Subcutaneous abdominal adipose tissue (tissue), 5 donors: ENCODE measurements at regions not wholly inside any gene's neighbourhood (a gene's known extent, or its start where the extent isn't known, plus 50 kb on each side); places are given as distances from the start of the nearest gene placed in this dataset.

ENCODE experiments used
- H3K27ac ChIP-seq: one replicate; pipeline ENCODE4 v1.7.0; 2013; ENCODE audit warnings: low read depth, mild to moderate bottlenecking, inconsistent platforms, low read length, moderate library complexity
- H3K27me3 ChIP-seq, 5 donors: one replicate each; pipeline ENCODE4 v1.7.0; 2013; ENCODE audit warnings: low read length in 5 of 5, inconsistent platforms in 1 of 5; ENCODE audit not compliant: control insufficient read depth in 5 of 5, insufficient read depth in 4 of 5
- H3K36me3 ChIP-seq, 5 donors: one replicate each; pipeline ENCODE4 v1.7.0; 2013; ENCODE audit warnings: low read length in 5 of 5; ENCODE audit not compliant: control insufficient read depth in 5 of 5, insufficient read depth in 5 of 5
- H3K4me1 ChIP-seq, 5 donors: one replicate each; pipeline ENCODE4 v1.7.0; 2013; ENCODE audit warnings: low read length in 5 of 5, mild to moderate bottlenecking in 3 of 5, moderate library complexity in 1 of 5; ENCODE audit not compliant: control insufficient read depth in 5 of 5, insufficient read depth in 5 of 5
- H3K4me3 ChIP-seq, 5 donors: one replicate each; pipeline ENCODE4 v1.7.0; 2013; ENCODE audit warnings: low read length in 5 of 5, low read depth in 1 of 5
- H3K9ac ChIP-seq, 5 donors: one replicate each; pipeline ENCODE4 v1.7.0; 2013; ENCODE audit warnings: low read length in 5 of 5, mild to moderate bottlenecking in 4 of 5, moderate library complexity in 3 of 5
- H3K9me3 ChIP-seq, 5 donors: one replicate each; pipeline ENCODE4 v1.7.0; 2013; ENCODE audit warnings: low read length in 5 of 5; ENCODE audit not compliant: control insufficient read depth in 5 of 5
- donor health status: healthy.
- donor health status: healthy.
- donor health status: healthy.
- donor health status: healthy.
- donor health status: healthy.

- Histone ChIP-seq H3K4me3 (no peak overlapping the region), H3K27me3 (peaks cover 11 to 34% (median 20%) of the 10 kb centered on the region in 5 donors), H3K27ac (no peak overlapping the region), H3K9ac (no peak overlapping the region), H3K36me3 (no peaks in the 10 kb centered on the region), H3K4me1 (peaks cover 0 to 9% (median 5%) of the 10 kb centered on the region in 5 donors), H3K9me3 (no peaks in the 10 kb centered on the region)
Observed at GRCh38 chr16:73546341-73546845, 498.5 kb upstream of the ZFHX3 start.

- H3K4me1 ChIP-seq = peaks cover 0 to 9% (median 5%) of the 10 kb centered on the region in 5 donors
- peaks cover 11 to 34% (median 20%) of the 10 kb centered on the region in 5 donors for H3K27me3 ChIP-seq
- no peaks in the 10 kb centered on the region for H3K36me3 ChIP-seq
- H3K4me3 ChIP-seq = no peak overlapping the region
- H3K27ac ChIP-seq = no peak overlapping the region
- no peaks in the 10 kb centered on the region for H3K9me3 ChIP-seq
- no peak overlapping the region for H3K9ac ChIP-seq
Observed at GRCh38 chr16:73545755-73546154, 497.8 kb upstream of the ZFHX3 start.

- Histone ChIP-seq H3K27me3 (peaks cover 11 to 33% (median 20%) of the 10 kb centered on the region in 5 donors), H3K4me1 (peaks cover 0 to 9% (median 5%) of the 10 kb centered on the region in 5 donors), H3K9ac (no peak overlapping the region), H3K27ac (no peak overlapping the region), H3K9me3 (no peaks in the 10 kb centered on the region), H3K4me3 (no peak overlapping the region), H3K36me3 (no peaks in the 10 kb centered on the region)
Observed at GRCh38 chr16:73545290-73545689, 497.4 kb upstream of the ZFHX3 start.

- H3K27ac ChIP-seq = no peak overlapping the region
- H3K27me3 ChIP-seq = peaks cover 11 to 28% (median 17%) of the 10 kb centered on the region in 5 donors
Observed at GRCh38 chr16:73544826-73545225, 496.9 kb upstream of the ZFHX3 start.

GRCh38 chr16:73543970-73544599 lies 496.2 kb upstream of the ZFHX3 start:
- Histone ChIP-seq H3K27ac (no peak overlapping the region), H3K9me3 (no peaks in the 10 kb centered on the region), H3K4me1 (peaks cover 0 to 9% (median 5%) of the 10 kb centered on the region in 5 donors), H3K9ac (no peak overlapping the region), H3K4me3 (no peak overlapping the region), H3K36me3 (no peaks in the 10 kb centered on the region), H3K27me3 (peaks cover 11 to 28% (median 17%) of the 10 kb centered on the region in 5 donors)

More at GRCh38 chr16:73544826-73545225, 496.9 kb upstream of the ZFHX3 start:
- no peaks in the 10 kb centered on the region for H3K9me3 ChIP-seq
- H3K4me3 ChIP-seq = no peak overlapping the region
- H3K4me1 ChIP-seq = peaks cover 0 to 9% (median 5%) of the 10 kb centered on the region in 5 donors
- no peak overlapping the region for H3K9ac ChIP-seq
- no peaks in the 10 kb centered on the region for H3K36me3 ChIP-seq

- H3K36me3 ChIP-seq = no peaks in the 10 kb centered on the region
- H3K9ac ChIP-seq = no peak overlapping the region
- H3K4me3 ChIP-seq = no peak overlapping the region
- H3K9me3 ChIP-seq = no peaks in the 10 kb centered on the region
- peaks cover 11 to 28% (median 17%) of the 10 kb centered on the region in 5 donors for H3K27me3 ChIP-seq
- H3K4me1 ChIP-seq = peaks cover 0 to 9% (median 5%) of the 10 kb centered on the region in 5 donors
- no peak overlapping the region for H3K27ac ChIP-seq
Observed at GRCh38 chr16:73543331-73543969, 495.5 kb upstream of the ZFHX3 start.

- peaks cover 11 to 28% (median 17%) of the 10 kb centered on the region in 5 donors for H3K27me3 ChIP-seq
- no peak overlapping the region for H3K9ac ChIP-seq
- H3K9me3 ChIP-seq = no peaks in the 10 kb centered on the region
- no peak overlapping the region for H3K4me3 ChIP-seq
- no peak overlapping the region for H3K27ac ChIP-seq
- H3K36me3 ChIP-seq = no peaks in the 10 kb centered on the region
- H3K4me1 ChIP-seq = peaks cover 0 to 5% (median 4%) of the 10 kb centered on the region in 5 donors
Observed at GRCh38 chr16:73542885-73543284, 495.0 kb upstream of the ZFHX3 start.

GRCh38 chr16:73537921-73538320 lies 490.0 kb upstream of the ZFHX3 start:
- Histone ChIP-seq H3K4me3 (no peak overlapping the region), H3K27me3 (peaks cover 0 to 4% (median 0%) of the 10 kb centered on the region in 5 donors), H3K9ac (no peak overlapping the region), H3K27ac (no peak overlapping the region), H3K4me1 (no peaks in the 10 kb centered on the region), H3K9me3 (no peaks in the 10 kb centered on the region), H3K36me3 (no peaks in the 10 kb centered on the region)

- Histone ChIP-seq H3K36me3 (no peaks in the 10 kb centered on the region), H3K9ac (no peak overlapping the region), H3K27me3 (peaks cover 0 to 4% (median 0%) of the 10 kb centered on the region in 5 donors), H3K4me3 (no peak overlapping the region), H3K4me1 (no peaks in the 10 kb centered on the region), H3K27ac (no peak overlapping the region), H3K9me3 (no peaks in the 10 kb centered on the region)
Observed at GRCh38 chr16:73536931-73537330, 489.0 kb upstream of the ZFHX3 start.

- no peaks in the 10 kb centered on the region for H3K36me3 ChIP-seq
- H3K27me3 ChIP-seq = peaks cover 0 to 4% (median 0%) of the 10 kb centered on the region in 5 donors
- H3K9me3 ChIP-seq = no peaks in the 10 kb centered on the region
- H3K9ac ChIP-seq = no peak overlapping the region
- no peak overlapping the region for H3K4me3 ChIP-seq
- H3K27ac ChIP-seq = no peak overlapping the region
- no peaks in the 10 kb centered on the region for H3K4me1 ChIP-seq
Observed at GRCh38 chr16:73531021-73531420, 483.1 kb upstream of the ZFHX3 start.
